H1 (cell line): ENCODE measurements at regions not wholly inside any gene's neighbourhood (a gene's known extent, or its start where the extent isn't known, plus 50 kb on each side); places are given as distances from the start of the nearest gene placed in this dataset.

Experiments used
- NRF1 ChIP-seq: IDR thresholded peaks from 2 replicates; pipeline ENCODE4 v1.6.1; 2011; ENCODE audit warnings: mild to moderate bottlenecking, low read depth, low read length, improper control_type of control experiment

- no peak for TF ChIP-seq NRF1
Observed at GRCh38 chr3:153311541-153311940, 149.5 kb downstream of the RAP2B start (continued).
